OCI-LY7 (cell line): ENCODE measurements at regions not wholly inside any gene's neighbourhood (a gene's known extent, or its start where the extent isn't known, plus 50 kb on each side); places are given as distances from the start of the nearest gene placed in this dataset.

Experiments
- CTCF ChIP-seq: fragments of 200-600 bp; sonication (generic); conservative IDR thresholded peaks from 2 replicates; pipeline ENCODE4 v1.5.1; 2014; ENCODE audit warnings: mild to moderate bottlenecking, antibody characterized with exemption, low read length, moderate library complexity, mixed read lengths
- EZH2phosphoT487 ChIP-seq: fragments of 200-600 bp; sonication (generic); IDR thresholded peaks from 2 replicates; pipeline ENCODE4 v1.6.1; 2018; ENCODE audit warnings: low read depth, borderline replicate concordance, mild to moderate bottlenecking, mixed run types, antibody characterized with exemption, low read length, moderate library complexity, mixed read lengths

DNA sequence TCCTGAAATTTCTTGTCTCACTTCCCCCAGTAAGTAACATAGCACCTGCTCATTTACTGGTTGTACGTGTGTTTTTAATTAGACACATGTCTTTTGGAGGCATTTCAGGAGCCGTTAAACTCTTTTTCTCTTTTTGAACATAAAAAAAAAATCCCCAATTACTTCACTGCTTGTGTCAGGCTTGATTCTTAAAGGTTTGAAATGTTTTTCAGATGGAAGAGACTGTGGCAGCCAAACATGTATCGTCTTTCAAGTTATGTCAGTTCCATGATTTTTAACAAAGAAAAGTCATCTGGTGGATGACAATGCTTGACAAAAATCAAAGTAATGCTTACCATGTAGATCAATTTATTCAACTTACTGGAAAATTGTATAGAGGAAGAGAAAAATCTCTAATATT lies 585.8 kb downstream of the GATA3 start:
- TF ChIP-seq CTCF (no peak), EZH2phosphoT487 (no peak)
